Kidney epithelial cell (primary cell): ENCODE measurements at regions not wholly inside any gene's neighbourhood (a gene's known extent, or its start where the extent isn't known, plus 50 kb on each side); places are given as distances from the start of the nearest gene placed in this dataset.

Source experiments
- DNase-seq: peaks from one replicate; pipeline ENCODE4 v3.0.0-alpha.2; 2010; ENCODE audit warnings: low read depth
- H3K27me3 ChIP-seq: 2 replicates; pipeline ENCODE4 v1.6.0; 2011; ENCODE audit warnings: low read length; ENCODE audit not compliant: control insufficient read depth, insufficient read depth
- H3K36me3 ChIP-seq: 2 replicates; pipeline ENCODE4 v1.5.1; 2011; ENCODE audit warnings: low read length; ENCODE audit not compliant: control insufficient read depth, insufficient read depth
- H3K4me3 ChIP-seq: 2 replicates; pipeline ENCODE4 v1.5.1; 2011; ENCODE audit warnings: low read depth, mild to moderate bottlenecking, control low read depth, low read length
- TF ChIP-seq, protein P1 (sequence below): IDR thresholded peaks from 2 replicates; pipeline ENCODE4 v1.5.1; 2011; ENCODE audit warnings: mild to moderate bottlenecking, moderate library complexity, low read length, control low read depth, inconsistent platforms; ENCODE audit not compliant: insufficient read depth, poor library complexity, severe bottlenecking

DNA sequence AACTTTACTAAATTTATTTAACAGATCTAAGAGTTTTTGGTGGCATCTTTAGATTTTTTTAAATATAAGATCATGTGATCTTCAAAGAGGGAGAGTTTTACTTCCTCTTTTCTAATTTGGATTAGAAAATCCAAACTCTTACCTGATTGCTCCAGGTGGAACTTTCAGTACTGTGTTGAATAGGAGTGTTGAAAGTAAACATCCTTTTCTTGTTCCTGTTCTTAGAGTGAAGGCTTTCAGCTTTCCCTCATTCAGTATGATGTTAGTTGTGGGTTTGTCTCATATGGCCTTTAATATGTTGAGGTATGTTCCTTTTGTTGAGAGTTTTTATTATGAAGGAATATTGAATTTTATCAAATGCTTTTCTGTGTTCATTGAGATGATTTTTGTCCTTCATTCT is 650.0 kb upstream of the SGCD start:
- TF ChIP-seq, protein P1, sequence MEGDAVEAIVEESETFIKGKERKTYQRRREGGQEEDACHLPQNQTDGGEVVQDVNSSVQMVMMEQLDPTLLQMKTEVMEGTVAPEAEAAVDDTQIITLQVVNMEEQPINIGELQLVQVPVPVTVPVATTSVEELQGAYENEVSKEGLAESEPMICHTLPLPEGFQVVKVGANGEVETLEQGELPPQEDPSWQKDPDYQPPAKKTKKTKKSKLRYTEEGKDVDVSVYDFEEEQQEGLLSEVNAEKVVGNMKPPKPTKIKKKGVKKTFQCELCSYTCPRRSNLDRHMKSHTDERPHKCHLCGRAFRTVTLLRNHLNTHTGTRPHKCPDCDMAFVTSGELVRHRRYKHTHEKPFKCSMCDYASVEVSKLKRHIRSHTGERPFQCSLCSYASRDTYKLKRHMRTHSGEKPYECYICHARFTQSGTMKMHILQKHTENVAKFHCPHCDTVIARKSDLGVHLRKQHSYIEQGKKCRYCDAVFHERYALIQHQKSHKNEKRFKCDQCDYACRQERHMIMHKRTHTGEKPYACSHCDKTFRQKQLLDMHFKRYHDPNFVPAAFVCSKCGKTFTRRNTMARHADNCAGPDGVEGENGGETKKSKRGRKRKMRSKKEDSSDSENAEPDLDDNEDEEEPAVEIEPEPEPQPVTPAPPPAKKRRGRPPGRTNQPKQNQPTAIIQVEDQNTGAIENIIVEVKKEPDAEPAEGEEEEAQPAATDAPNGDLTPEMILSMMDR, result no peak
- DNase-seq, result no peak
- no peak overlapping the region for H3K4me3 ChIP-seq

DNA sequence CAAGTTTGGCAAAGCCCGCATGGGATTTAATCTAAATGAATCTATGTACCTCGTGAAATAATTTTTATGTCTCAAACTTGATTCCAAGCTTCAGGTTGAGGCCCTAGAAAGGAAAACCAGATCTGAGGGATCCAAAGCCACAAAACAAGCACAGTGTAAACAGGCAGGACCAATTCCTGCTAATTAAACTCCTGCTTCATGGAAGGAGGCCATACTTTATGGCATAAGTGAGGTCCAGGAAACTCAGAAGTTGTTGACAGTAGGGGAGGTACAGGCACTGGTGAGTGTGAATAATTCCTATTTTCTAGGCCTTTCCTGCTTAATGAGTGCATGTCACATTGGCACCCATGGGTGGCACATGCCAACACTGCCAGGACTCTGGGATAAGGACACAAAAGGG is 648.6 kb upstream of the SGCD start:
- no peaks in the 10 kb centered on the region for H3K36me3 ChIP-seq
- DNase-seq, result no peak
- TF ChIP-seq, protein P1, result no peak

More for the DNA sequence above, 650.0 kb upstream of the SGCD start:
- H3K36me3 ChIP-seq, result no peaks in the 10 kb centered on the region
- H3K27me3 ChIP-seq, result no peaks in the 10 kb centered on the region

DNA sequence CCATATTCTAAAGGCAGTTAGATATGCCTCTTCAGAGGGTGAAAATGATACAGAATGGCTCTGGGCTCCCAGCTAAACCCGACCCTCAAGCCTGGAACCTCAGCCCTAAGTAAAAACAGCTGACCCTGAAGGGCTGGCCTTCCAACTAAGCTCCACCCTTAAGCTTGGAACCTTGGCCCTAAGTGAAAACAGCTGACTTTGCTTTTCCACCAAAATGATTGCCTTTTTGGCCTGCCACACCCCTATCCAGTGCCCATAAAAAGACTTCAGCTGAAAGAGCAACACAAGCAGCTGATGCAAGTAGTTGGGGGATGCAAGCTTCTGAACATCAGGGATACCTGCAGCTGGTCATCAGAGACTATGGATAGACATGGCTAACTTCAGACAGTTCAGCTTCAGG is 647.4 kb upstream of the SGCD start:
- H3K36me3 ChIP-seq, result no peaks in the 10 kb centered on the region
- no peak for DNase-seq
- no peak overlapping the region for H3K4me3 ChIP-seq
- H3K27me3 ChIP-seq, result no peaks in the 10 kb centered on the region
- TF ChIP-seq, protein P1, result no peak

More for the DNA sequence above, 648.6 kb upstream of the SGCD start:
- Histone ChIP-seq H3K4me3 (no peak overlapping the region), H3K27me3 (no peaks in the 10 kb centered on the region)

DNA sequence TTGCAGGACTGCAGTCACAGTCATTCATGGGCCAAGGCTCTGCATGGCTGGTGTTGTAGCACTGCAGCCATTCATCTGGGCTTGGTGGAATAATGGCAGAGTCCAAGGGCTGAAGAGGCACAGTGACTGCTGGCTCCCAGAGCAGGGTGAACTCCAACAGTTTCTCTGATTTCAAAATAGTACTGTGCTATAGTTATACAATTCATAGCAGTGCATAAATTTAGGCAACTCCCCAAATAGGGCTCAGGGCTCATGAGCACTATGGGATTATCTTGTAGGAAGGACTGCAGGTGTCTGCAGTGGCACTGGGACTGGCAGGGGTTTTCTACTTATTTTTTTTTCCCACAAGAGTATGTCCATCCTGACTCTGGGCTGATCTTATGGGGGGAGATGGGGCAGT is 642.5 kb upstream of the SGCD start:
- TF ChIP-seq, protein P1, result no peak
- no peak overlapping the region for H3K4me3 ChIP-seq
- no peak for DNase-seq
- no peaks in the 10 kb centered on the region for H3K36me3 ChIP-seq
- H3K27me3 ChIP-seq, result no peaks in the 10 kb centered on the region

DNA sequence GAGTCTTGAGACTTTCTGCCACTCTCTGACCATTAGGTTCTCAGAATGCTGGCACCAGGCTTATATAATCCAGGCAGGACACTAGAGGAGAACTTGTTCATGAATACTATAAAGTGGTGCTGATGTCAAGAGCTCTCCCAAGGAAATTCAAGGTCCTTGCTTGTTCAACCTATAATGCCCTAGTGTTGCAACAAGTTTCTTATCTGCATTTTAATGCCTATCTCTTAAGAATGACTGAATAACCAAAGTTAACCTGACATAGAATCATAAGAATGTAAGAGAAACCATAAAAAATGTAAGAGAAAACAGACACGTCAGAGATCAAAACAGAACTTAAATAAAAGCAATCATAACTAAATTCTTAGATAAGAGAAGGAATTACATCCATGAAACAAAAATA is 640.8 kb upstream of the SGCD start:
- DNase-seq, result no peak
- TF ChIP-seq, protein P1, result no peak
- Histone ChIP-seq H3K36me3 (no peaks in the 10 kb centered on the region), H3K4me3 (no peak overlapping the region), H3K27me3 (no peaks in the 10 kb centered on the region)

DNA sequence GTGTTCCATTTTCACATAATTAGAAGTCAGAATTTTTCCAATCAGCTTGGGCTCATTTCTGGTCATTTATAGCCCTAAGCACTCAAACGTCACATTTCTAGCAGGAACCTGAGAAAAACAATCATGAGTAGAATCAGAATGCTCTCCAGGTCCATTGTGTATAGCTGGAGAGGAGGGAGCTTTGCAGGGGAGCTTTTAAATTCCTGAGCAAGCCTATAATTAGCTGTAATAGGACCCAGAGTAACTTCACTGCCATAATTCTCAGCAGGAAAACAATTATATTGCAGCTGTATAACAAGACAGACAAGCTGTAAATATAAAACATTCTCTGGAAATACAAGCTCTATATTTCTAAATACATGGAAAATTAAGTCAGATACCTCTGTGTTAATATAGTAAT is 637.6 kb upstream of the SGCD start:
- no peaks in the 10 kb centered on the region for H3K36me3 ChIP-seq
- TF ChIP-seq, protein P1, result no peak
- DNase-seq, result no peak
- H3K27me3 ChIP-seq, result no peaks in the 10 kb centered on the region
- H3K4me3 ChIP-seq, result no peak overlapping the region
